Mesothelial cell of epicardium (in vitro differentiated cells): ENCODE measurements at regions not wholly inside any gene's neighbourhood (a gene's known extent, or its start where the extent isn't known, plus 50 kb on each side); places are given as distances from the start of the nearest gene placed in this dataset.
"Not testable (repeated sequence)": the region's sequence is repeated elsewhere in the genome, so short reads cannot be mapped to it uniquely, and the experiment has no call there.

Experiments used
- DNase-seq, 2 experiments: peaks; one replicate each; pipeline ENCODE4 v3.0.0; 2021; ENCODE audit warnings: low spot score in 2 of 2; ENCODE audit not compliant: unreplicated experiment in 2 of 2
- H3K27ac Mint-ChIP-seq: 2 replicates; pipeline ENCODE4 v1.8.0; 2021; ENCODE audit warnings: mixed read lengths
- H3K27me3 Mint-ChIP-seq: 2 replicates; pipeline ENCODE4 v1.8.0; 2021; ENCODE audit warnings: low read depth, mixed read lengths
- H3K36me3 Mint-ChIP-seq: 2 replicates; pipeline ENCODE4 v1.8.0; 2021; ENCODE audit warnings: mixed read lengths
- H3K4me1 Mint-ChIP-seq: 2 replicates; pipeline ENCODE4 v1.8.0; 2021; ENCODE audit warnings: mixed read lengths
- H3K4me3 Mint-ChIP-seq: 2 replicates; pipeline ENCODE4 v1.8.0; 2021; ENCODE audit warnings: mild to moderate bottlenecking, moderate library complexity, mixed read lengths
- H3K9me3 Mint-ChIP-seq: 2 replicates; pipeline ENCODE4 v1.8.0; 2021; ENCODE audit warnings: mixed read lengths
- CTCF ChIP-seq: fragments of 200-600 bp; sonication (generic); IDR thresholded peaks from one replicate; pipeline ENCODE4 v1.5.0; 2021; ENCODE audit warnings: antibody characterized with exemption; ENCODE audit not compliant: unreplicated experiment

- Mint-ChIP-seq H3K36me3 (no peaks in the 10 kb centered on the region), H3K27ac (no peak overlapping the region), H3K4me3 (no peak overlapping the region), H3K9me3 (peaks cover 6% of the 10 kb centered on the region), H3K27me3 (peaks cover 36% of the 10 kb centered on the region), H3K4me1 (no peaks in the 10 kb centered on the region)
- TF ChIP-seq CTCF = no peak
- DNase-seq = no peak
Observed at GRCh38 chr15:72845981-72846383, 62.4 kb upstream of the ADPGK start.

GRCh38 chr15:72844067-72844466, 60.5 kb upstream of the ADPGK start:
- no peak overlapping the region for H3K4me3 Mint-ChIP-seq
- TF ChIP-seq CTCF = no peak
- no peaks in the 10 kb centered on the region for H3K4me1 Mint-ChIP-seq
- H3K36me3 Mint-ChIP-seq = no peaks in the 10 kb centered on the region
- peaks cover 6% of the 10 kb centered on the region for H3K9me3 Mint-ChIP-seq
- DNase-seq = no peak
- H3K27me3 Mint-ChIP-seq = peaks cover 41% of the 10 kb centered on the region
- no peak overlapping the region for H3K27ac Mint-ChIP-seq

GRCh38 chr15:72843340-72843739, 59.8 kb upstream of the ADPGK start:
- not testable (repeated sequence) for H3K27ac Mint-ChIP-seq, H3K9me3 Mint-ChIP-seq, H3K36me3 Mint-ChIP-seq, DNase-seq, H3K4me1 Mint-ChIP-seq, H3K4me3 Mint-ChIP-seq
- peaks cover 39% of the 10 kb centered on the region for H3K27me3 Mint-ChIP-seq

- H3K9me3 Mint-ChIP-seq = peaks cover 6% of the 10 kb centered on the region
- no peak for DNase-seq
Observed at GRCh38 chr15:72840114-72840513, 56.6 kb upstream of the ADPGK start.

GRCh38 chr15:72838311-72838731, 54.8 kb upstream of the ADPGK start:
- no peak overlapping the region for H3K4me3 Mint-ChIP-seq
- H3K27me3 Mint-ChIP-seq = peaks cover 26% of the 10 kb centered on the region
- no peaks in the 10 kb centered on the region for H3K36me3 Mint-ChIP-seq
- H3K9me3 Mint-ChIP-seq = no peaks in the 10 kb centered on the region
- no peak overlapping the region for H3K27ac Mint-ChIP-seq
- no peak for TF ChIP-seq CTCF
- DNase-seq = no peak
- H3K4me1 Mint-ChIP-seq = no peaks in the 10 kb centered on the region

More at GRCh38 chr15:72840114-72840513, 56.6 kb upstream of the ADPGK start:
- H3K4me1 Mint-ChIP-seq = no peaks in the 10 kb centered on the region
- no peak overlapping the region for H3K4me3 Mint-ChIP-seq
- peaks cover 33% of the 10 kb centered on the region for H3K27me3 Mint-ChIP-seq
- H3K27ac Mint-ChIP-seq = no peak overlapping the region
- no peak for TF ChIP-seq CTCF
- H3K36me3 Mint-ChIP-seq = no peaks in the 10 kb centered on the region

- no peaks in the 10 kb centered on the region for H3K36me3 Mint-ChIP-seq
- H3K9me3 Mint-ChIP-seq = no peaks in the 10 kb centered on the region
- no peak for DNase-seq
- peaks cover 18% of the 10 kb centered on the region for H3K27me3 Mint-ChIP-seq
- TF ChIP-seq CTCF = no peak
- H3K27ac Mint-ChIP-seq = no peak overlapping the region
- H3K4me3 Mint-ChIP-seq = no peak overlapping the region
- H3K4me1 Mint-ChIP-seq = no peaks in the 10 kb centered on the region
Observed at GRCh38 chr15:72836676-72837330, 53.2 kb upstream of the ADPGK start.
